Iris pigment epithelial cell (primary cell): ENCODE measurements at regions not wholly inside any gene's neighbourhood (a gene's known extent, or its start where the extent isn't known, plus 50 kb on each side); places are given as distances from the start of the nearest gene placed in this dataset.
"Not testable (repeated sequence)": the region's sequence is repeated elsewhere in the genome, so short reads cannot be mapped to it uniquely, and the experiment has no call there.

Experiments used
- DNase-seq: peaks from one replicate; pipeline ENCODE4 v3.0.0-alpha.2; 2011; ENCODE audit warnings: low read depth

- DNase-seq: no peak
Measured at GRCh38 chrX:54615109-54615508, 85.1 kb downstream of the GNL3L start.

- DNase-seq: peak; percentile 72
Measured at GRCh38 chrX:54633641-54634040, 103.6 kb downstream of the GNL3L start.

GRCh38 chrX:54639018-54639345 is 109.0 kb downstream of the GNL3L start:
- DNase-seq: no peak

DNA sequence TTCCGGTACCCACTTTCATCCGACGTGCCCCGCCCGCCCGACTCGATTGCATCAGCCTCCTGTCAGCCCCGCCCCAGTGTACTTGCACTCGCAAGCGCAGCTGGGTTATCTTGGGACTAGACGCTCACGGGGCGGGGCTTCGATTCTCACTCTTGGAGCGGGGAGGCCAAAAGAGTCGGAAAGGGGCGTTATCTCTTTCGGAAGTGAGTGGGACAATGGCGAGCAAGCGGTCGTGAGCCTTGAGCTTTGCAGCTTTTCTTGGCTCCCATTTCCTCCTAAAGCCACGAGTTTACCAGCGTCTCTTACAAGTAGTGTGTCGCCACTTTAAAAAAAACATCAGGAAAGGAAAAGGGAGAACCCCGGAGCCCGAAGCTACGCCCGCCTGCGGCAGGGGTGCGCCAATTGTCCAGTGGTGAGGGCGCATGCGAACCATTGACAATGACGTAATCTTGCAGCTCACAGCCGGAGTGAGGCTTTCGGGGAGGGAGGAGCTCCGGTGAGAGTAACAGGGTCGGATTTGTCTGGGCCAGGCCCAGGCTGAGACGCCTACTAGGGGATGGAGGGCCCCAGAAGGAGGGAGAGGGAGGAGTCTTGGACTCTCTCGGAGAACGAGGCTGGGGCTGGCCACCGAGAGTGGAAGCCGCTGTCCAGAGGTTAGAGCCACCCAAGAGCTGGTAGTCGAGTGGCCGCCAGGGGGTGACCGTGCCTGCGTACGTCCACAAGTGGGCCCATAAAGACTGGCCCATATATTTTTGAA is 109.5 kb downstream of the GNL3L start:
- peak; percentile 96 for DNase-seq

DNA sequence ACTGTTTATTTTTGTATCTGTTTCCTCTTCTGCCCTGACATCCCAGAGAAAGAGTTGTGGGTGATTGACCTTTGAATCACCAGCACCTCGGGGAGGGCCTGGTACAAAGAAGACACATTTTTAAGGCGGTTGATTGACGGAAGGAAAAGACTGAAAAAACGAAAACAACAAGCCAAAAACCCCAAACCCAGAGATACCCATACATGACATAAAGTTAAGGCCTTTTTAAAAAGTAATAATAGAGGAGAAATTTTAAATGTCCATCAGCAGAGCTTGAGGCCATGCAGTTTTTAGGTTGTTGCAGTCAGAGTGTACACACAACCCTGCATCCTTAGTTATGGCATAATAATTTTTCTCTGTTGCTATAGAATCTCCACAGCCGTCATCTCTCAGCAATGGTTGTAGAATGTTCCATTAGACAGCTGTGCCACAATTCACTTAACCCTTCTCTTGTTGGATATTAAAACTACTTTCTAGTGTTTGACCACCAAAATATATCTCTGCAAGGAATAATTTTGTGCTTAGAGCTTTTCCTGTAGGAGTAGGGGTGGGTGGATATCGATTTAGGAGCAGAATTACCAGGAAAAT is 110.2 kb downstream of the GNL3L start:
- DNase-seq: peak; percentile 11

GRCh38 chrX:54640736-54641135 is 110.7 kb downstream of the GNL3L start:
- DNase-seq: peak; percentile 49

GRCh38 chrX:54641530-54641929 is 111.5 kb downstream of the GNL3L start:
- DNase-seq: peak; percentile 1

DNA sequence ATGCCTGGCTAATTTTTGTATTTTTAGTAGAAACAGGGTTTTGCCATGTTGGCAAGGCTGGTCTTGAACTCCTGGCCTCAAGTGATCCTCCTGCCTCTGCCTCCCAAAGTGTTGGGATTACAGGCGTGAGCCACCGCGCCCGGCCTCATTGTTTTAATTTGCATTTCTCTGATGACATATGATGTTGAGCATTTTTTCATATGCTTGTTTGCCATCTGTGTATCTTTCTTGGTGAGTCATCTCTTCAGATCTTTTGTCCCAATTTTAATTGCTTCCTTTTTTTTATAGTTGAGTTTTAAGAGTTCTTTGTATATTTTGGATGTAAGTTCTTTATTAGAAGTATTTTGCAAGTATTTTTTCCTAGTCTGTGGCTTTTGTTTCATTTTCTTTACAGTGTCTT is 117.6 kb downstream of the GNL3L start:
- not testable (repeated sequence) for DNase-seq

DNA sequence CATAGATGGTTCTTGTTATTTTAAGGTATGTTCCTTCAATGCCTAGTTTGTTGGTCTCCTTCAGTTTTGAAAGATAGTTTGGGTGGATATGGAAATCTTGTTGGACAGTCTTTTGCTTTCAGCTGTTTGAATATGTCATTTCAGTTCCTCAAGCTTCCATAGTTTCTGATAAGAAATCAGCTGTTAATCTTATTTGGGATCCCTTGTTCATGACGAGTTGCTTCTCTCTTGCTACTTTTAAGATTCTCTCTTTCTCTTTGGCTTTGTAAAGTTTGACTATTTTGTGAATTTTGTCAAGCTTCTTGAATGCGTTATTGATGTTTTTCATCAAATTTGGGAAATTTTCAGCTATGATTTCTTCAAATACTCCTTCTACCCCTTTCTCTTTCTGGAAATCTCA is 129.5 kb downstream of the GNL3L start:
- no peak for DNase-seq

- no peak for DNase-seq
Measured at GRCh38 chrX:54675762-54676161, 122.3 kb downstream of the ITIH6 start.

DNA sequence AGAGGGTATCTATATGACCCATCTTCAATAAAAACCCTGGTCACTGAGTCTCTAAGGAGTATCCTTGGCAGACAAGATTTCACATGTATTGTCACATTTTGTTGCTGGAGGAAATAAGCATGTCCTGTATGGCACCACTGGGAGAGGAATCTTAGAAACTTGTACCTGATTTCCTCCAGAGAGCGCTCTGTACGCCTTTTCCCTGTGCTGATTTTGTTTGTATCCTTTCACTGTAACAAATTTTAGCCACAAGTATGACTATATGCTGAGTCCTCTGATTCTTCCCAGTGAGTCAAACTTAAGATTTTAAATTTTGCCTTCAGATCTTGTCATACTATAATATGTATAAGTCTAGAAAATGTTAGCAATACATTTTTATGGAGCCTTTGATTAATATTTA is 102.8 kb downstream of the ITIH6 start:
- DNase-seq: no peak

GRCh38 chrX:54695816-54696487 is 102.1 kb downstream of the ITIH6 start:
- DNase-seq: no peak
